Testis (tissue), 2 donors: ENCODE measurements at regions not wholly inside any gene's neighbourhood (a gene's known extent, or its start where the extent isn't known, plus 50 kb on each side); places are given as distances from the start of the nearest gene placed in this dataset.

Experiments used
- CTCF ChIP-seq, 3 experiments: fragments of 450-650 bp in 2 of 3; fragments of 200-600 bp in 1 of 3; sonication (generic) in 1 of 3; IDR thresholded peaks; one replicate each; pipeline ENCODE4 v1.5.1; 2016 to 2019; ENCODE audit warnings: antibody characterized with exemption in 3 of 3, mild to moderate bottlenecking in 2 of 3, moderate library complexity in 1 of 3
- POLR2A ChIP-seq: fragments of 450-650 bp; IDR thresholded peaks from one replicate; pipeline ENCODE4 v1.6.1; 2017; ENCODE audit warnings: antibody characterized with exemption, mild to moderate bottlenecking, moderate library complexity

- TF ChIP-seq CTCF (IDR thresholded peaks at IDR 0.05) (no peak), POLR2A (no peak)
These were observed 61.6 kb upstream of the RPS23 start for GRCh38 chr5:82339792-82340191.
